GM13976 (cell line): ENCODE measurements at regions not wholly inside any gene's neighbourhood (a gene's known extent, or its start where the extent isn't known, plus 50 kb on each side); places are given as distances from the start of the nearest gene placed in this dataset.

Experiments
- DNase-seq: peaks from one replicate; pipeline ENCODE4 v3.0.0; 2012; ENCODE audit warnings: low spot score
- CTCF ChIP-seq: IDR thresholded peaks from 2 replicates; pipeline ENCODE4 v1.5.1; 2012; ENCODE audit warnings: borderline replicate concordance, mild to moderate bottlenecking; ENCODE audit not compliant: insufficient read depth; ENCODE audit errors: extremely low read depth, missing control alignments, control extremely low read depth
- in situ Hi-C: fragments of 300-500 bp; cut with MboI; formaldehyde crosslinking; loops from one replicate; pipeline ENCODE4 v1.12.0; 2022; ENCODE audit warnings: low sequenced_read_pairs, mixed read lengths, inconsistent platforms; ENCODE audit not compliant: unreplicated experiment

- TF ChIP-seq CTCF, result no peak
- in situ Hi-C loops, result no loop called here
- no peak for DNase-seq
Measured at GRCh38 chr18:56115071-56116015, 523.0 kb downstream of the TXNL1 start.

GRCh38 chr18:56112984-56113383, 525.0 kb upstream of the TCF4 start:
- no peak for TF ChIP-seq CTCF
- in situ Hi-C loops, result no loop called here
- DNase-seq, result no peak

GRCh38 chr18:56112013-56112749, 524.2 kb upstream of the TCF4 start:
- in situ Hi-C loops, result no loop called here
- no peak for DNase-seq
- TF ChIP-seq CTCF, result no peak

- no peak for TF ChIP-seq CTCF
Measured at GRCh38 chr18:56109757-56110156, 521.8 kb upstream of the TCF4 start.

GRCh38 chr18:56108478-56109367, 520.7 kb upstream of the TCF4 start:
- TF ChIP-seq CTCF, result no peak
- in situ Hi-C loops, result no loop called here
- no peak for DNase-seq

More at GRCh38 chr18:56109757-56110156, 521.8 kb upstream of the TCF4 start:
- DNase-seq, result no peak
- in situ Hi-C loops, result no loop called here
